ENCODE measurements at regions not wholly inside any gene's neighbourhood (a gene's known extent, or its start where the extent isn't known, plus 50 kb on each side); places are given as distances from the start of the nearest gene placed in this dataset.
A peak's percentile ranks its signal among the peaks of the same experiment; 100 is the strongest.
"Not testable (repeated sequence)": the region's sequence is repeated elsewhere in the genome, so short reads cannot be mapped to it uniquely, and the experiment has no call there.

DNA sequence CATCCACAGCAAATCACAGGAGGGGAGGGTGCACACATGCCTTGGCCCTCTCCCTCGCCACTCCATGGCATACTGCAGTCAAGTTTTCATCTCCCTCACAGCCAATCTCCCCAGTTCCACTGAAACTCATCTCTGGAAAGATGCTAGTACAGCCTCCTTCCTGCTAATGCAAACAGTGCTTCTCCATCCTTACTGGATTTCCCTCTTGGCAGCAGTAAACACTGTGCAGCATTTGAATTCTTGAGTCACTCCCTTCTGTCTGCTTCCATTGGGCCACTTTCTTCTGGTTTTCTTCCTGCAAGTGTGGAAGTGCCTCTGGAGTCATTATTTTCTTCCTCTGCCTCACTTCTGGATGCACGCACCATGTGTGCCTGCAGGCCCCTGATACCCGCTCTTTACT is 460.3 kb downstream of the QKI start:
- in situ Hi-C loops (cut with MboI; ENCODE audit: low pct_unique_long_range_greater_than_20kb in 2 of 9, low sequenced_read_pairs in 9 of 9, unreplicated experiment in 9 of 9): no loop called here
- H3K27ac ChIP-seq: no peak overlapping the region
- no peaks in the 10 kb centered on the region for H3K4me1 ChIP-seq (replicated peaks in 1 of 2)
- peak in 1 of 8 experiments; percentile 48 for ATAC-seq (replicated peaks in 6 of 8)
- 79 to 100% (median 100%) methylated on average over 1 to 3 of the region's 3 CpGs; no CpG with 5 or more reads in 4 of the 10 experiments for WGBS, 10 experiments
- no peak overlapping the region for H3K4me3 ChIP-seq

DNA sequence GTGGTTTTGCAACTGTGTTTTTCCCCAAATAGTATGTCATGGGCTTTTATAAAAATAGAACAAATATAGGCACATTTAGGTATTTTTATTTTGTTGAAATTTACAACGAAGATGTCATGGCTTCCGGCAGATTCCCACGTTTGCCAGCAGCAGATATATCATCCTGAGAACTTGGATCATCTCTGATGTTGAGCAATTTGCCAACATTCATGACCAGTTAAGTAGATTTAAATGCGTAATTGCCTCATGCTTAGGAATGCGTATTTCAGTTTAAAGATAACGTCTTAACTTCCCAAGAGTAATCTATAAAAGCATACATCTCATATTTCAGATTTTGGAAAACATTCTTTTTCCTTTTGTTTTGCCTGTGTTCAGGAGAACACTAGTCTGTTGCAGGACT is 457.8 kb downstream of the QKI start:
- Histone ChIP-seq H3K4me1 (replicated peaks in 1 of 2) (no peaks in the 10 kb centered on the region), H3K27ac (no peak overlapping the region), H3K4me3 (no peak overlapping the region)
- ATAC-seq (replicated peaks in 6 of 8): peak in 2 of 8 experiments; percentile 44 to 77
- in situ Hi-C loops (cut with MboI; ENCODE audit: low pct_unique_long_range_greater_than_20kb in 2 of 9, low sequenced_read_pairs in 9 of 9, unreplicated experiment in 9 of 9): no loop called here
- WGBS, 10 experiments: 8 to 100% (median 92%) methylated on average over 2 to 6 of the region's 6 CpGs

DNA sequence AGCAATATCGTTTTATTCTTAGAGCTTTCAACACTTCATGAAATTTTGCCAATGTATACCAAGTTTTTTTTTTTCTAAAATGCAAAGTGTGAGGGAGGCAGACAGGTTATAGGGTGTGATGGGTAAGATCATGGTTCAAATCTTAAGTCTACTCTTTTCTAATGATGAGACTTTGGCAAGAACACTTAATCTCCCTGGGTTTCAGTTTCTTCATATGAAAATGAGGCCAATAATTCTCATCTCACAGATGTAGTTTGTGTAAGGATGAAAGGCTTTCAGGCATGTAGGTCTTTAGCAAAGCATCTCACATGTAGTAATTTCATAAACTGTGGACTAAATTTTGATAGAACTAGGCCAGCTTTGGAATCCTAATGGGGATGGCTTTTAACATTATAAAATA is 457.1 kb downstream of the QKI start:
- Histone ChIP-seq H3K4me3 (no peak overlapping the region), H3K4me1 (replicated peaks in 1 of 2) (no peaks in the 10 kb centered on the region), H3K27ac (no peak overlapping the region)
- ATAC-seq (replicated peaks in 6 of 8): no peak
- 0 to 100% (median 80%) methylated on average over 1 of the region's 1 CpG; no CpG with 5 or more reads in 3 of the 10 experiments for WGBS, 10 experiments
- in situ Hi-C loops (cut with MboI; ENCODE audit: low pct_unique_long_range_greater_than_20kb in 2 of 9, low sequenced_read_pairs in 9 of 9, unreplicated experiment in 9 of 9): no loop called here

DNA sequence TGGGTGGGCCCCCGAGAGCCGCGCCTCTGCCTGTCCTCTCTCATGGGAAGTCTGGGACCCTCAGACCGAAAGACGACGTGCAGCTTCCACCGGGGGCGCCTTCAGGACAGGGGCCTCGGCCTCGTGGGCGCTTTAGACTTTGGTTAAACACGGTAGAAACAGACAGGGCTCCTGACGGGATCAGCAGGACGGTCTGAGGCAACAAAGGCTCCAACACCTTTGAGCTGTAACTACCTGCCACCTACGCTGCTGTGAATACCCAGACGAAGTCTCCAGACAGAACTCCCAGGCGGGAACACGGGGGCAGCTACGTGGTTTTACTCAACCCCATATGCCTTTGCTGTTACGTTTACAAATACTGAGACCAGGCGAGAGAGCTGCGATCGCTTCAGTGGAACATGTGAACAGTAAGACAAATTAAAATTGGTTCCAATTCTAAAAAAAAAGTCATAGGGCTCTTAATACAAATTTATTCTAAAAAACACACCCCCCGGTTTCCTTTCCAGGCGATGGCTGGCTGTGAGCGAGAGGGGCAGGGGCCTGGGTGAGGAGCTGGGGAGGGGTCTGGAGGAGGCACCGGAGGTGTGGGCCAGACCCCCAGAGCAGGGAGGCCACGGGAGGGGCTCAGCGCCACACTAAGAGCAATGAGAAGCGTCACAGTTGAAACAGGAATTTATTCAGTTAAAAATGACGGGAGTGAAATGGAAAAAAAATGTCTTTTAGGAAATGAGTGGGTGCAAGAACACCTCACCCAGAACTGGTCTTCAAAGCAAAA is 453.2 kb downstream of the QKI start:
- in situ Hi-C loops (cut with MboI; ENCODE audit: low pct_unique_long_range_greater_than_20kb in 2 of 9, low sequenced_read_pairs in 9 of 9, unreplicated experiment in 9 of 9): no loop called here
- 62 to 100% (median 98%) methylated on average over 1 to 27 of the region's 31 CpGs; no CpG with 5 or more reads in 2 of the 10 experiments for WGBS, 10 experiments
- no peak for ATAC-seq (replicated peaks in 6 of 8)

DNA sequence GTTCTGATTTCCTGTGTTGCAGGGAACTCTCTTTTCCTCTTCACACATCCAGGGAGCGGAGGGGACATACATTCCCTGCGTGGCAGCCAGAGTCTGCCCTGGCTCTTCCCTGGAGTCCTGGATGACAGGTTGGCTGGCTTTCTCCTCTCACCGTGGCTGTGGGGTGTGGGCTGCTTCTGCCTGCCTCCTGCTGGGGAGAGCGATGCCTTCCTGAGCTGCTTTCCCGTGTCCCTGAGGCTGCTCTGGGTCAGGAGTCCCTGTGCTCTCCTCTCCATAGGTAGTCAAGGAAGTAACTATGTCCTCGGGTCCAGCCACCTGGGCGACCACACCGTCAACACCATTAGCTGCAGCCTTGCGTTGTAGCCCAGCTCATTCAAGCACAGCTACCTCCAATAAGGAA is 451.7 kb downstream of the QKI start:
- H3K4me1 ChIP-seq (replicated peaks in 1 of 2): no peaks in the 10 kb centered on the region
- peak in 2 of 8 experiments; percentile 16 to 59 for ATAC-seq (replicated peaks in 6 of 8)

More for the DNA sequence above, 453.2 kb downstream of the QKI start:
- H3K4me3 ChIP-seq: no peak overlapping the region
- H3K27ac ChIP-seq: no peak overlapping the region
- no peaks in the 10 kb centered on the region for H3K4me1 ChIP-seq (replicated peaks in 1 of 2)

DNA sequence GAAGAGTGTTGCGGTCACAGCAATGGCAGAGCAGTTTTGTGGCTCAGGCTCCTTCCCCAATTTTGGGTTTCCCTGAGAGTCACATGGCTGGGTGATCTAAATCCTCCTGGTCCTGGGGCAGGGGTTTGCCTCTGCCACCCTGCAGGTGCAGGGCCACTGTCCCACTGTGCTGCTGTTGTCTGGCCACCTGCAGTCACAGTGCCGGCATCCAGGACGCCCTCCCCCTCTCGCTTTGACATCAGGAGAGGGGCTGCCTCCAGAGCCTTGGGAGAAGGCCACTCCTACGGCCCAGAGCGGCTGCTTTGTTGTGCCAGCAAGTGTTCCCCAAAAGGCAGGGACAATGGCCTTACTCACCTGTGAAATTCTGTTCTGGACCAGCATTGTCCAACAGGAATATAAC is 449.0 kb downstream of the QKI start:
- 72 to 87% (median 83%) methylated on average over 2 to 4 of the region's 6 CpGs; no CpG with 5 or more reads in 5 of the 10 experiments for WGBS, 10 experiments
- in situ Hi-C loops (cut with MboI; ENCODE audit: low pct_unique_long_range_greater_than_20kb in 2 of 9, low sequenced_read_pairs in 9 of 9, unreplicated experiment in 9 of 9): no loop called here
- Histone ChIP-seq H3K27ac (no peak overlapping the region), H3K4me1 (replicated peaks in 1 of 2) (peaks cover 12 to 13% of the 10 kb centered on the region in 2 donors), H3K4me3 (no peak overlapping the region)
- no peak for ATAC-seq (replicated peaks in 6 of 8)

More for the DNA sequence above, 451.7 kb downstream of the QKI start:
- H3K27ac ChIP-seq: no peak overlapping the region
- 74 to 100% (median 92%) methylated on average over 1 to 6 of the region's 9 CpGs; no CpG with 5 or more reads in 3 of the 10 experiments for WGBS, 10 experiments
- in situ Hi-C loops (cut with MboI; ENCODE audit: low pct_unique_long_range_greater_than_20kb in 2 of 9, low sequenced_read_pairs in 9 of 9, unreplicated experiment in 9 of 9): no loop called here
- H3K4me3 ChIP-seq: no peak overlapping the region

DNA sequence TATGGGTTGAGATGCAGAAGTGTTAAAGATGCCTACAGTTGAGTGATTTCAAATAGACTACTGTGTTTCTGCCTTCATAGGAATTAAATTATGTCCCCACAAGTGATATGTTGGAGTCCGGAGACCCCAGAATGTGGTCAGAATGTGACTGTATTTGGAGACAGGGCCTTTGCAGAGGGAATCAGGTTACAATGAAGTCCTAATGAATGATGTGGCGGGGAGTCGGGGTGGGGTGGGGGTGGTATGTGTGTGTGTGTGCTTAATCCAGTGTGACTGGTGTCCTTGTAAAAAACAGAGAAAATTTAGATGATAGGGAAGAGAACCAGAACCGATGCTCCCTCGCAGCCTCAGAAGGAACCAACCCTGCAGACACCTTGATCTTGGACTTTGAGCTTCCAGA is 448.2 kb downstream of the QKI start:
- WGBS, 10 experiments: 90 to 100% (median 94%) methylated on average over 1 to 5 of the region's 5 CpGs; no CpG with 5 or more reads in 7 of the 10 experiments
- Histone ChIP-seq H3K27ac (no peak overlapping the region), H3K4me1 (replicated peaks in 1 of 2) (peaks cover 12 to 13% of the 10 kb centered on the region in 2 donors), H3K4me3 (no peak overlapping the region)
- ATAC-seq (replicated peaks in 6 of 8): no peak
- in situ Hi-C loops (cut with MboI; ENCODE audit: low pct_unique_long_range_greater_than_20kb in 2 of 9, low sequenced_read_pairs in 9 of 9, unreplicated experiment in 9 of 9): no loop called here

DNA sequence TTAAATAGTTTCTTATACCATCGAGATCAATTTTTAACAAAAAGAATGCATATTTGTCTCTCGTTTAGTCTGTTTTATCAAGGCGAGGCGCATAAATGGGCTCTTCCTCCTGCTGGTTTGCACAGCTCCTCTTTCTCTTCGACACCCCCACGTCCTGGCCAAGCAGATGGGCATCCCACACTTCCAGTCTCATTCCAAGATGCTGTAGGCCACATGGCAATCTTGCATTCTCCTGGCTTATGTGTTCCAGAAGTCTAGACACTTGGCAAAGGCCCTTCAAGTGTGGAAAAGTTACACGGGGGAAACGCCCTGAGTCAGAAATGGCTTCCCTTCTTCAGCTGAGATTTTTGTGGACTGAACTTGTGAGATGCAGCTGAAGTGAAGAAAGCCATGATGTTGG is 447.1 kb downstream of the QKI start:
- H3K27ac ChIP-seq: no peak overlapping the region
- no peak overlapping the region for H3K4me3 ChIP-seq
- peaks cover 13% of the 10 kb centered on the region in 2 donors for H3K4me1 ChIP-seq (replicated peaks in 1 of 2)
- in situ Hi-C loops (cut with MboI; ENCODE audit: low pct_unique_long_range_greater_than_20kb in 2 of 9, low sequenced_read_pairs in 9 of 9, unreplicated experiment in 9 of 9): no loop called here
- ATAC-seq (replicated peaks in 6 of 8): no peak
- 57 to 98% (median 89%) methylated on average over 3 to 8 of the region's 8 CpGs; no CpG with 5 or more reads in 2 of the 10 experiments for WGBS, 10 experiments

DNA sequence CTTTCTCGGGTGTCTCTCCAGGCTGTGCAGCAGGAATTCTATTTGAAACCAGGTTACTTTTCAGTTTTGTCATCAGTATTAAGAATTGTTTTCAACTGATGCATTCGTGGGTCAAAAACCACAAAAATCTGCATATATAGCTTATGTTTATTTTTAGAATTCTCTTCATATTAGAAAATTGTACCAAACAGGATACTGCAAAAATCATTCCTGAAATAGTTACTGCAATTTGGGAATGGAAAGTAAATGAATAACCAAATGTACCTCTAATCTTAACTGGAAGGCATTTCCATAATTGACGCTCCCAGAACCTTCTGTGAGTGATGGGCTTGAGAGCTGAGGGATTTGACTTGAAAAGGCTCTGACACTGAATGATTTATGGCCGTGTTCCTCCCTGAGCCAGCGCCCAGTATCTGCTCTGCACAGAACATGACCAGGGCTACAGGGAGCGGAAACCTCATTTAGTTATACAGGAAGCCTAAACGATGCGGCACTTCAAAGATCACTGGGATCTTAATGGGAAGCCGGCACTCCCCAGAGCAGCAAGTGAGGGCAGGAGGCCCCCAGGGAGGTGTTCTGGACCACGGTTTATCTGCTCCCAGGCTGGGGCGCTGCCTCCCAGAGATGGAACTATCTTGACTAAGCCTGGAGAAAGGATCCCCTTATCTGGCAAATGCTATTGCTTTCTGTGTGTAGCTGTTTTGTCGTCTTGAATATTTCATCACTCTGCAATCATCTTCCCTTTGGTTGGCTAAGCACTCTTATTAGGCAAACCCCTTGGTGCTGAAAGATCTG is 446.0 kb downstream of the QKI start:
- 0 to 93% (median 40%) methylated on average over 1 to 12 of the region's 12 CpGs for WGBS, 10 experiments
- ATAC-seq (replicated peaks in 6 of 8): peak; percentile 69 to 96 (median 92)
- Histone ChIP-seq H3K4me1 (replicated peaks in 1 of 2) (peaks cover 13 to 24% of the 10 kb centered on the region in 2 donors), H3K27ac (no peak overlapping the region), H3K4me3 (no peak overlapping the region)
- in situ Hi-C loops (cut with MboI; ENCODE audit: low pct_unique_long_range_greater_than_20kb in 2 of 9, low sequenced_read_pairs in 9 of 9, unreplicated experiment in 9 of 9): no loop called here

DNA sequence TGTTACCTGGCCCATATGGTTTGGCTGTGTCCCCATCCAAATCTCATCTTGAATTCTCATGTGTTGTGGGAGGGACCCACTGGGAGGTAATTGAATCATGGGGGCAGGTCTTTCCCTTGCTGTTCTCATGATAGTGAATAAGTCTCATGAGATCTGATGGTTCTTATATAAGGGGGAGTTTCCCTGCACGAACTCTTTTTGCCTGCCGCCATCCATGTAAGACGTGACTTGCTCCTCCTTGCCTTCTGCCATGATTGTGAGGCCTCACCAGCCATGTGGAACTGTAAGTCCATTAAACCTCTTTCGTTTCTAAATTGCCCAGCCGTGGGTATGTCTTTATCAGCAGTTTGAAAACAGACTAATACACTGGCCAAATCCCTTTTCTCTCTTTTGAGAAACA is 444.4 kb downstream of the QKI start:
- in situ Hi-C loops (cut with MboI; ENCODE audit: low pct_unique_long_range_greater_than_20kb in 2 of 9, low sequenced_read_pairs in 9 of 9, unreplicated experiment in 9 of 9); H3K27ac ChIP-seq; ATAC-seq (replicated peaks in 6 of 8); H3K4me3 ChIP-seq: not testable (repeated sequence)
- H3K4me1 ChIP-seq (replicated peaks in 1 of 2): peaks cover 13 to 24% of the 10 kb centered on the region in 2 donors
- WGBS, 10 experiments: 61 to 100% (median 94%) methylated on average over 1 to 5 of the region's 5 CpGs; no CpG with 5 or more reads in 1 of the 10 experiments

DNA sequence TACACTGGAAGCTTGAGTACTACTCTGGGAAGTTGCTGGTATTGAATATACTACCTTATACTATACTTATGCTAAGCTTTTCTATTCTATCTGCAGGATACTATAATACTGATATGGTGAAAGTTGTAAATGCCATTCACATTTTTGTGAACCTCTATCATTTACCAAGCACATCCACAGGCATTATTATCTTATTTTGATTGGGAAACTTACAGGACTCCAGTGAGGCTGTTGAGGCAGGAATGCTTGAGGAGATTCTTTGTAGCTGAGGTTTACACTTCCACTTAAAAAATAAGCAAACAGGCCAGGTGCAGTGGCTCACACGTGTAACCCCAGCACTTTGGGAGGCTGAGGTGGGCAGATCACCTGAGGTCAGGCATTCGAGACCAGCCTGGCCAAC is 442.9 kb downstream of the QKI start:
- no peak for ATAC-seq (replicated peaks in 6 of 8)
- WGBS, 10 experiments: 6 to 83% (median 59%) methylated on average over 2 of the region's 2 CpGs; no CpG with 5 or more reads in 6 of the 10 experiments
- in situ Hi-C loops (cut with MboI; ENCODE audit: low pct_unique_long_range_greater_than_20kb in 2 of 9, low sequenced_read_pairs in 9 of 9, unreplicated experiment in 9 of 9): no loop called here

DNA sequence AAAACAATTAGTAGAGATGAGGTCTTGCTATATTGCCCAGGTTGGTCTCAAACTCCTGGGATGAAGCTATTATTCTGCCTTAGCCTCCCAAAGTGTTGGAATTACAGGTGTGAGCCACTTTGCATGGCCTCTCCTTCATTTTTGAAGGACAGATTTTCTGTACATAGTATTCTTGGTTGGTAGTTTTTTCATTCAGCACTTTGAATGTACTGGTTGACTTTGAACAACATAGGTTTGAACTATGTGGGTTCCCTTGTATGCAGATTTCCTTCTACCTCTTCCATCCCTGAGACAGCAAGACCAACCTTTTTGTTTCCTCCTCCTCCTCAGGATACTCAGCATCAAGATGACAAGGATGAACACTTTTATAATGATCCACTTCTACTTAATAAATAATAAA is 436.4 kb downstream of the QKI start:
- Histone ChIP-seq H3K4me1 (replicated peaks in 1 of 2) (peaks cover 0 to 4% of the 10 kb centered on the region in 2 donors), H3K4me3 (no peak overlapping the region), H3K27ac (no peak overlapping the region)
- ATAC-seq (replicated peaks in 6 of 8): no peak
- in situ Hi-C loops (cut with MboI; ENCODE audit: low pct_unique_long_range_greater_than_20kb in 2 of 9, low sequenced_read_pairs in 9 of 9, unreplicated experiment in 9 of 9): no loop called here

More for the DNA sequence above, 442.9 kb downstream of the QKI start:
- no peak overlapping the region for H3K27ac ChIP-seq
- H3K4me3 ChIP-seq: no peak overlapping the region
- H3K4me1 ChIP-seq (replicated peaks in 1 of 2): peaks cover 13 to 24% of the 10 kb centered on the region in 2 donors

DNA sequence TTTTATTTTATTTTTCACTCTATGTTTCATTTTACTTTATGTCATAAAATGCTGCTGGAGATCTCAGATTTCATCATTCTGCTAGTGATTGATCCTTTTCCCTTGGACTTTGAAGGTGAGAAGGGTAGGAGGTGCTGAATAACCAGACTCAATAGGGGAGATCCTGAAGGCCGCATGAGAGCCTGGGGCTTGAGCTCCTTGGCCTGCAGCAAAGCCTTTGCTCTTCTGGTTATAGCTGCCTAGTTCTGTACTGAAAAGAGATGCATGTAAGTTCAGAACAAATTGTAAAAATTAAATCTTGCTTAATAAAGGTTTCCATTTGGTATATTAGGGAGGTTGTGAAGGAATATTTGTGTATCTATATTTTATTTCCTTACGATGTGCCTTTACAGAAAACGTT is 430.2 kb downstream of the QKI start:
- in situ Hi-C loops (cut with MboI; ENCODE audit: low pct_unique_long_range_greater_than_20kb in 2 of 9, low sequenced_read_pairs in 9 of 9, unreplicated experiment in 9 of 9): no loop called here
- 0 to 71% (median 55%) methylated on average over 2 to 3 of the region's 3 CpGs; no CpG with 5 or more reads in 2 of the 10 experiments for WGBS, 10 experiments
- no peak for ATAC-seq (replicated peaks in 6 of 8)
- Histone ChIP-seq H3K4me3 (no peak overlapping the region), H3K4me1 (replicated peaks in 1 of 2) (peaks cover 3 to 13% of the 10 kb centered on the region in 2 donors), H3K27ac (no peak overlapping the region)
